GM12878 (cell line): ENCODE measurements at regions not wholly inside any gene's neighbourhood (a gene's known extent, or its start where the extent isn't known, plus 50 kb on each side); places are given as distances from the start of the nearest gene placed in this dataset.

ENCODE experiments used
- ATAC-seq: fragments of 200-7000 bp; cut with Tn5 transposase; 3 replicates; pipeline ENCODE4 v1.9.1; 2020; ENCODE audit warnings: mild to moderate bottlenecking, moderate library complexity
- BruUV-seq: library from RNA; stranded (reverse); fragments of 400-500 nt; replicated peaks from 2 replicates; lab custom pipeline; 2021; lab: Mats Ljungman, UMichigan
- CTCF ChIA-PET: fragments of 300-600 bp; sonication (Branson Sonifier 250); formaldehyde crosslinking; extraction: SDS; loops from one replicate; lab custom pipeline; 2021; ENCODE audit warnings: inconsistent platforms; lab: Yijun Ruan, JAX
- POLR2A ChIA-PET: fragments of 350-600 bp; formaldehyde crosslinking; extraction: SDS; loops from one replicate; lab custom pipeline; 2021; ENCODE audit warnings: inconsistent platforms; lab: Charles Lee
- RAD21 ChIA-PET: fragments of 300-600 bp; sonication (Branson Sonifier 250); formaldehyde crosslinking; loops from one replicate; lab custom pipeline; 2023; ENCODE audit warnings: antibody characterized with exemption; ENCODE audit not compliant: unreplicated experiment; lab: Charles Lee
- SMC1A ChIA-PET: fragments of 300-600 bp; sonication (Branson Sonifier 250); formaldehyde crosslinking; loops from one replicate; lab custom pipeline; 2023; ENCODE audit not compliant: unreplicated experiment, uncharacterized antibody; lab: Charles Lee
- DNase-seq: peaks from one replicate; pipeline ENCODE4 v3.0.0-alpha.2; 2011; ENCODE audit warnings: low read depth, low spot score
- FAIRE-seq: peaks from 3 replicates; lab custom pipeline; 2011; peaks lifted over from hg19 to GRCh38; lab: Jason Lieb, UNC
- H2AFZ ChIP-seq: 2 replicates; pipeline ENCODE4 v1.6.0; 2011; ENCODE audit warnings: low read depth, low read length, control low read depth; ENCODE audit not compliant: control insufficient read depth
- H3K27ac ChIP-seq: 2 replicates; pipeline ENCODE4 v1.5.1; 2011; ENCODE audit warnings: control low read depth; ENCODE audit not compliant: control insufficient read depth, insufficient read depth
- H3K27me3 ChIP-seq, 2 experiments: replicated peaks in 1 of 2; 2 replicates each; pipeline versions ENCODE4 v1.6.0 to v1.6.1; 2011; ENCODE audit warnings: low read length in 1 of 2; ENCODE audit not compliant: control insufficient read depth in 2 of 2, insufficient read depth in 2 of 2
- H3K36me3 ChIP-seq, 2 experiments: 2 replicates each; pipeline ENCODE4 v1.5.1; 2011; ENCODE audit warnings: low read length in 1 of 2; ENCODE audit not compliant: control insufficient read depth in 2 of 2, insufficient read depth in 2 of 2
- H3K4me1 ChIP-seq: 2 replicates; pipeline ENCODE4 v1.6.1; 2011; ENCODE audit warnings: mild to moderate bottlenecking, low read length, moderate library complexity, mixed read lengths; ENCODE audit not compliant: control insufficient read depth, insufficient read depth
- H3K4me2 ChIP-seq: 2 replicates; pipeline ENCODE4 v1.6.0; 2011; ENCODE audit warnings: control low read depth; ENCODE audit not compliant: control insufficient read depth, insufficient read depth
- H3K4me3 ChIP-seq: fragments of 200-600 bp; sonication (generic); 2 replicates; pipeline ENCODE4 v1.5.1; 2016
- H3K79me2 ChIP-seq: 2 replicates; pipeline ENCODE4 v1.6.0; 2011; ENCODE audit warnings: low read length; ENCODE audit not compliant: control insufficient read depth, insufficient read depth
- H3K9ac ChIP-seq: 2 replicates; pipeline ENCODE4 v1.8.0; 2011; ENCODE audit warnings: low read length, control low read depth, mixed read lengths; ENCODE audit not compliant: control insufficient read depth, insufficient read depth
- H3K9me3 ChIP-seq: replicated peaks from 3 replicates; pipeline ENCODE4 v1.5.1; 2011; ENCODE audit warnings: mild to moderate bottlenecking, low read length; ENCODE audit not compliant: control insufficient read depth, insufficient read depth
- H4K20me1 ChIP-seq: 2 replicates; pipeline ENCODE4 v1.6.0; 2011; ENCODE audit not compliant: control insufficient read depth, insufficient read depth
- EED ChIP-seq: sonication (generic); IDR thresholded peaks from 2 replicates; pipeline ENCODE4 v1.6.1; 2016; ENCODE audit warnings: antibody characterized with exemption, low read depth
- FOXM1 ChIP-seq: IDR thresholded peaks from 2 replicates; pipeline ENCODE4 v1.6.1; 2012; ENCODE audit warnings: low read depth, mild to moderate bottlenecking, inconsistent platforms, low read length, moderate library complexity
- IKZF1 ChIP-seq: fragments of 450-650 bp; conservative IDR thresholded peaks from 2 replicates; pipeline ENCODE4 v1.6.1; 2017; ENCODE audit warnings: antibody characterized with exemption, mild to moderate bottlenecking
- IRF4 ChIP-seq: IDR thresholded peaks from 2 replicates; pipeline ENCODE4 v1.6.1; 2011; ENCODE audit warnings: low read depth, low read length
- LARP7 ChIP-seq: fragments of 450-650 bp; IDR thresholded peaks from 2 replicates; pipeline ENCODE4 v1.6.1; 2017; ENCODE audit warnings: mild to moderate bottlenecking
- MTA3 ChIP-seq: IDR thresholded peaks from 2 replicates; pipeline ENCODE4 v1.6.1; 2012; ENCODE audit warnings: low read length, inconsistent platforms, borderline replicate concordance
- MYB ChIP-seq: fragments of 150-350 bp; IDR thresholded peaks from 2 replicates; pipeline ENCODE4 v1.6.1; 2014; ENCODE audit warnings: mild to moderate bottlenecking, low read depth, low read length, borderline replicate concordance
- MYC ChIP-seq: IDR thresholded peaks from 2 replicates; pipeline ENCODE4 v1.6.1; 2011; ENCODE audit warnings: mild to moderate bottlenecking, low read length, moderate library complexity, inconsistent platforms; ENCODE audit not compliant: insufficient read depth, insufficient replicate concordance, insufficient read length, severe bottlenecking
- NFYB ChIP-seq: IDR thresholded peaks from 2 replicates; pipeline ENCODE4 v1.6.1; 2011; ENCODE audit warnings: low read depth, mild to moderate bottlenecking, low read length, improper control_type of control experiment, moderate library complexity; ENCODE audit not compliant: insufficient read depth
- NRF1 ChIP-seq: conservative IDR thresholded peaks from 2 replicates; pipeline ENCODE4 v1.6.1; 2011; ENCODE audit warnings: mild to moderate bottlenecking, low read depth, low read length, improper control_type of control experiment
- SREBF2 ChIP-seq: IDR thresholded peaks from 2 replicates; pipeline ENCODE4 v1.6.1; 2012; ENCODE audit warnings: mild to moderate bottlenecking, low read length
- WGBS: methylation state at CpG from one replicate; pipeline ENCODE4 v1.1.6; 2016; ENCODE audit warnings: low lambda C conversion rate; ENCODE audit not compliant: insufficient replicate concordance, insufficient coverage; ENCODE audit errors: missing lambda C conversion rate; 5-methylcytosine and 5-hydroxymethylcytosine counted together
- in situ Hi-C: fragments of 300-500 bp; cut with MboI; formaldehyde crosslinking; loops from 9 replicates; pipeline ENCODE4 v1.14.3; 2018; ENCODE audit warnings: mixed read lengths
- intact Hi-C: fragments of 100-400 bp; cut with micrococcal nuclease; formaldehyde crosslinking; loops from one replicate; pipeline ENCODE4 v1.14.2; 2022; ENCODE audit not compliant: unreplicated experiment
- TF ChIP-seq, protein P1 (sequence below): fragments of 450-650 bp; formaldehyde crosslinking; IDR thresholded peaks from 2 replicates; pipeline ENCODE4 v1.4.0; 2020; ENCODE audit warnings: mild to moderate bottlenecking, moderate library complexity
- TF ChIP-seq, protein P2 (sequence below): IDR thresholded peaks from 2 replicates; pipeline ENCODE4 v1.6.1; 2012; ENCODE audit warnings: improper control_type of control experiment, low read depth, low read length; ENCODE audit not compliant: insufficient replicate concordance
- TF ChIP-seq, protein P3 (sequence below): IDR thresholded peaks from 2 replicates; pipeline ENCODE4 v1.6.1; 2011; ENCODE audit warnings: borderline replicate concordance, low read depth, mild to moderate bottlenecking, moderate library complexity, mixed read lengths, low read length; ENCODE audit not compliant: insufficient read depth; ENCODE audit errors: extremely low read length

DNA sequence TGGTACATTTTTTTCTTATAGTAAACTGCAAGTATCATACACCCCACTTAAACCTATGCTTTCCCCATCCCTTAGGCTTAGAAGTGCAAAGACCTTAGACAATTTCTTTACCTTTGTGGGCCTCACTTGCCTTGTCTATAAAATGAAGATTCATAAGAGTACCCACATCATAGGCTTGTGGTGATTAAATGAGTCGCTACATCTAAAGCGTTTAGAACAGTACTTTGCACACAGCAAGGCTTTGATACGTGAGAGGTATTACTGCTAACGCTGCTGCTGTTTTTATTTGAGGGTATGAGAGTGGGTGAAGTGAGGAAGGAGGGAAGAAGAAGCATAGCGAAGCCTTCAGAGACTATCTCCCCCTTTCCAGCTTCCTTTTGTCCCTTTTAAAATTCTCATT lies 87.8 kb upstream of the RPS6KA3 start (continued):
- no peak for TF ChIP-seq IKZF1
- TF ChIP-seq, all 136 proteins: peak for 0

DNA sequence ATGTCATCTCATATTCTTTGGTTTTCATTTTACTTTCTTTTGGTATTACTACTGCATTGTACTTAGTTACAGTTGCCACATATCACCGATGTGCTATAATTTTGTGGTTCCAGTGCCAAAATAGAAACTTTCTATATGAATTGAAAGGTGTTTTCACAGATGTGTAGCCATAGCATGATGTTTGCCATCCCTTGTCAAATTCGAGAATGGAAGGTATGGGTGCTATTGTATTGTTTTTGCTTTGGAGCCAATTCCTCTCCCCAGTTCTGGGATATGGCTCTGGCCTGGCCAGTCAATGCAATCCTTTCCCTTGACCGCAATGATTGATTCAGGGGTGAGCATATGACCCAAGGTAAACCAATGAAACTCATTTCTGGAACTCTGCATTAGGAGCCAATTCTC lies 86.2 kb upstream of the RPS6KA3 start:
- Histone ChIP-seq H3K4me2 (no peak overlapping the region), H3K27ac (no peak overlapping the region), H2AFZ (no peak overlapping the region), H3K4me1 (no peaks in the 10 kb centered on the region), H3K36me3 (no peaks in the 10 kb centered on the region), H4K20me1 (no peaks in the 10 kb centered on the region), H3K27me3 (no peaks in the 10 kb centered on the region), H3K9me3 (no peaks in the 10 kb centered on the region; the same call in 2 of the 3 replicates), H3K79me2 (no peaks in the 10 kb centered on the region), H3K9ac (no peak overlapping the region), H3K4me3 (no peak overlapping the region)
- ATAC-seq = peak; percentile 88
- POLR2A ChIA-PET = no interaction called here
- 0% methylated on average over 3 of the region's 3 CpGs for WGBS
- SMC1A ChIA-PET = no interaction called here
- DNase-seq = peak; percentile 20
- RAD21 ChIA-PET = no interaction called here
- BruUV-seq = no TSS peak
- FAIRE-seq = no peak
- intact Hi-C loops = no loop called here
- CTCF ChIA-PET = no interaction called here
- in situ Hi-C loops = no loop called here
- TF ChIP-seq IRF4 = peak; percentile 19; the same call in 1 of the 2 replicates
- TF ChIP-seq MYC = no peak
- TF ChIP-seq MYB = no peak
- TF ChIP-seq NRF1 = no peak
- 0 out of 2 replicates have a peak, but pooled peaks have one; percentile 53 for TF ChIP-seq FOXM1
- no peak for TF ChIP-seq LARP7
- TF ChIP-seq EED = no peak
- no peak for TF ChIP-seq NFYB
- TF ChIP-seq, protein P1, sequence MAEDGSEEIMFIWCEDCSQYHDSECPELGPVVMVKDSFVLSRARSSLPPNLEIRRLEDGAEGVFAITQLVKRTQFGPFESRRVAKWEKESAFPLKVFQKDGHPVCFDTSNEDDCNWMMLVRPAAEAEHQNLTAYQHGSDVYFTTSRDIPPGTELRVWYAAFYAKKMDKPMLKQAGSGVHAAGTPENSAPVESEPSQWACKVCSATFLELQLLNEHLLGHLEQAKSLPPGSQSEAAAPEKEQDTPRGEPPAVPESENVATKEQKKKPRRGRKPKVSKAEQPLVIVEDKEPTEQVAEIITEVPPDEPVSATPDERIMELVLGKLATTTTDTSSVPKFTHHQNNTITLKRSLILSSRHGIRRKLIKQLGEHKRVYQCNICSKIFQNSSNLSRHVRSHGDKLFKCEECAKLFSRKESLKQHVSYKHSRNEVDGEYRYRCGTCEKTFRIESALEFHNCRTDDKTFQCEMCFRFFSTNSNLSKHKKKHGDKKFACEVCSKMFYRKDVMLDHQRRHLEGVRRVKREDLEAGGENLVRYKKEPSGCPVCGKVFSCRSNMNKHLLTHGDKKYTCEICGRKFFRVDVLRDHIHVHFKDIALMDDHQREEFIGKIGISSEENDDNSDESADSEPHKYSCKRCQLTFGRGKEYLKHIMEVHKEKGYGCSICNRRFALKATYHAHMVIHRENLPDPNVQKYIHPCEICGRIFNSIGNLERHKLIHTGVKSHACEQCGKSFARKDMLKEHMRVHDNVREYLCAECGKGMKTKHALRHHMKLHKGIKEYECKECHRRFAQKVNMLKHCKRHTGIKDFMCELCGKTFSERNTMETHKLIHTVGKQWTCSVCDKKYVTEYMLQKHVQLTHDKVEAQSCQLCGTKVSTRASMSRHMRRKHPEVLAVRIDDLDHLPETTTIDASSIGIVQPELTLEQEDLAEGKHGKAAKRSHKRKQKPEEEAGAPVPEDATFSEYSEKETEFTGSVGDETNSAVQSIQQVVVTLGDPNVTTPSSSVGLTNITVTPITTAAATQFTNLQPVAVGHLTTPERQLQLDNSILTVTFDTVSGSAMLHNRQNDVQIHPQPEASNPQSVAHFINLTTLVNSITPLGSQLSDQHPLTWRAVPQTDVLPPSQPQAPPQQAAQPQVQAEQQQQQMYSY (CRISPR knock-in tag) = no peak
- TF ChIP-seq, protein P2, sequence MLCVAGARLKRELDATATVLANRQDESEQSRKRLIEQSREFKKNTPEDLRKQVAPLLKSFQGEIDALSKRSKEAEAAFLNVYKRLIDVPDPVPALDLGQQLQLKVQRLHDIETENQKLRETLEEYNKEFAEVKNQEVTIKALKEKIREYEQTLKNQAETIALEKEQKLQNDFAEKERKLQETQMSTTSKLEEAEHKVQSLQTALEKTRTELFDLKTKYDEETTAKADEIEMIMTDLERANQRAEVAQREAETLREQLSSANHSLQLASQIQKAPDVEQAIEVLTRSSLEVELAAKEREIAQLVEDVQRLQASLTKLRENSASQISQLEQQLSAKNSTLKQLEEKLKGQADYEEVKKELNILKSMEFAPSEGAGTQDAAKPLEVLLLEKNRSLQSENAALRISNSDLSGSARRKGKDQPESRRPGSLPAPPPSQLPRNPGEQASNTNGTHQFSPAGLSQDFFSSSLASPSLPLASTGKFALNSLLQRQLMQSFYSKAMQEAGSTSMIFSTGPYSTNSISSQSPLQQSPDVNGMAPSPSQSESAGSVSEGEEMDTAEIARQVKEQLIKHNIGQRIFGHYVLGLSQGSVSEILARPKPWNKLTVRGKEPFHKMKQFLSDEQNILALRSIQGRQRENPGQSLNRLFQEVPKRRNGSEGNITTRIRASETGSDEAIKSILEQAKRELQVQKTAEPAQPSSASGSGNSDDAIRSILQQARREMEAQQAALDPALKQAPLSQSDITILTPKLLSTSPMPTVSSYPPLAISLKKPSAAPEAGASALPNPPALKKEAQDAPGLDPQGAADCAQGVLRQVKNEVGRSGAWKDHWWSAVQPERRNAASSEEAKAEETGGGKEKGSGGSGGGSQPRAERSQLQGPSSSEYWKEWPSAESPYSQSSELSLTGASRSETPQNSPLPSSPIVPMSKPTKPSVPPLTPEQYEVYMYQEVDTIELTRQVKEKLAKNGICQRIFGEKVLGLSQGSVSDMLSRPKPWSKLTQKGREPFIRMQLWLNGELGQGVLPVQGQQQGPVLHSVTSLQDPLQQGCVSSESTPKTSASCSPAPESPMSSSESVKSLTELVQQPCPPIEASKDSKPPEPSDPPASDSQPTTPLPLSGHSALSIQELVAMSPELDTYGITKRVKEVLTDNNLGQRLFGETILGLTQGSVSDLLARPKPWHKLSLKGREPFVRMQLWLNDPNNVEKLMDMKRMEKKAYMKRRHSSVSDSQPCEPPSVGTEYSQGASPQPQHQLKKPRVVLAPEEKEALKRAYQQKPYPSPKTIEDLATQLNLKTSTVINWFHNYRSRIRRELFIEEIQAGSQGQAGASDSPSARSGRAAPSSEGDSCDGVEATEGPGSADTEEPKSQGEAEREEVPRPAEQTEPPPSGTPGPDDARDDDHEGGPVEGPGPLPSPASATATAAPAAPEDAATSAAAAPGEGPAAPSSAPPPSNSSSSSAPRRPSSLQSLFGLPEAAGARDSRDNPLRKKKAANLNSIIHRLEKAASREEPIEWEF = no peak
- TF ChIP-seq SREBF2 = no peak
- TF ChIP-seq, protein P3, sequence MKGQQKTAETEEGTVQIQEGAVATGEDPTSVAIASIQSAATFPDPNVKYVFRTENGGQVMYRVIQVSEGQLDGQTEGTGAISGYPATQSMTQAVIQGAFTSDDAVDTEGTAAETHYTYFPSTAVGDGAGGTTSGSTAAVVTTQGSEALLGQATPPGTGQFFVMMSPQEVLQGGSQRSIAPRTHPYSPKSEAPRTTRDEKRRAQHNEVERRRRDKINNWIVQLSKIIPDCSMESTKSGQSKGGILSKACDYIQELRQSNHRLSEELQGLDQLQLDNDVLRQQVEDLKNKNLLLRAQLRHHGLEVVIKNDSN = no peak
- peak; percentile 42; the same call in 1 of the 2 replicates for TF ChIP-seq MTA3
